ENCODE measurements at regions not wholly inside any gene's neighbourhood (a gene's known extent, or its start where the extent isn't known, plus 50 kb on each side); places are given as distances from the start of the nearest gene placed in this dataset.

GRCh38 chr2:6723865-6724604 lies 141.7 kb downstream of the CMPK2 start:
- TF ChIP-seq POLR2A (IDR thresholded peaks at IDR 0.05): no peak
- TF ChIP-seq, protein P1, sequence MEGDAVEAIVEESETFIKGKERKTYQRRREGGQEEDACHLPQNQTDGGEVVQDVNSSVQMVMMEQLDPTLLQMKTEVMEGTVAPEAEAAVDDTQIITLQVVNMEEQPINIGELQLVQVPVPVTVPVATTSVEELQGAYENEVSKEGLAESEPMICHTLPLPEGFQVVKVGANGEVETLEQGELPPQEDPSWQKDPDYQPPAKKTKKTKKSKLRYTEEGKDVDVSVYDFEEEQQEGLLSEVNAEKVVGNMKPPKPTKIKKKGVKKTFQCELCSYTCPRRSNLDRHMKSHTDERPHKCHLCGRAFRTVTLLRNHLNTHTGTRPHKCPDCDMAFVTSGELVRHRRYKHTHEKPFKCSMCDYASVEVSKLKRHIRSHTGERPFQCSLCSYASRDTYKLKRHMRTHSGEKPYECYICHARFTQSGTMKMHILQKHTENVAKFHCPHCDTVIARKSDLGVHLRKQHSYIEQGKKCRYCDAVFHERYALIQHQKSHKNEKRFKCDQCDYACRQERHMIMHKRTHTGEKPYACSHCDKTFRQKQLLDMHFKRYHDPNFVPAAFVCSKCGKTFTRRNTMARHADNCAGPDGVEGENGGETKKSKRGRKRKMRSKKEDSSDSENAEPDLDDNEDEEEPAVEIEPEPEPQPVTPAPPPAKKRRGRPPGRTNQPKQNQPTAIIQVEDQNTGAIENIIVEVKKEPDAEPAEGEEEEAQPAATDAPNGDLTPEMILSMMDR (IDR thresholded peaks at IDR 0.05): no peak

Measured in esophagus squamous epithelium (tissue), 4 donors.